HepG2 (cell line): ENCODE measurements at regions not wholly inside any gene's neighbourhood (a gene's known extent, or its start where the extent isn't known, plus 50 kb on each side); places are given as distances from the start of the nearest gene placed in this dataset.

Experiments used
- ATAC-seq: fragments of 200-7000 bp; cut with Tn5 transposase; 3 replicates; pipeline ENCODE4 v1.9.1; 2020; ENCODE audit warnings: mild to moderate bottlenecking, moderate library complexity
- BruUV-seq: library from RNA; stranded (reverse); fragments of 400-500 nt; replicated peaks from 2 replicates; lab custom pipeline; 2021; lab: Mats Ljungman, UMichigan
- CTCF ChIA-PET: fragments of 300-600 bp; formaldehyde crosslinking; extraction: SDS; loops from one replicate; lab custom pipeline; 2021; ENCODE audit warnings: low total read pairs, inconsistent platforms, low intra/inter-chr PET ratio; lab: Yijun Ruan, JAX
- POLR2A ChIA-PET: fragments of 350-600 bp; sonication (Branson Sonifier 250); formaldehyde crosslinking; loops from one replicate; lab custom pipeline; 2020; ENCODE audit warnings: antibody characterized with exemption, inconsistent platforms; lab: Yijun Ruan, JAX
- DNase-seq: peaks from one replicate; pipeline ENCODE4 v3.0.0-alpha.2; 2015; ENCODE audit warnings: low spot score
- FAIRE-seq: peaks from 3 replicates; lab custom pipeline; 2011; peaks lifted over from hg19 to GRCh38; lab: Jason Lieb, UNC
- H2AFZ ChIP-seq: one replicate; pipeline ENCODE4 v1.6.1; 2011; ENCODE audit warnings: low read length, inconsistent platforms
- H3K27ac ChIP-seq: fragments of 300-600 bp; 3 replicates; pipeline ENCODE4 v1.8.0; 2011; ENCODE audit warnings: mixed run types, mild to moderate bottlenecking, mixed read lengths, low read length, inconsistent platforms; ENCODE audit not compliant: insufficient read depth; ENCODE audit errors: extremely low read length
- H3K27me3 ChIP-seq, 2 experiments: fragments of 200-600 bp in 1 of 2; 2 replicates in 1 of 2; 3 replicates in 1 of 2; pipeline versions ENCODE4 v1.6.0 to v1.8.0; 2011; ENCODE audit warnings: low read length in 2 of 2, mild to moderate bottlenecking in 2 of 2, moderate library complexity in 2 of 2, inconsistent platforms in 1 of 2; ENCODE audit not compliant: insufficient read depth in 2 of 2, control insufficient read depth in 1 of 2
- H3K36me3 ChIP-seq, 2 experiments: fragments of 200-600 bp in 1 of 2; replicated peaks in 1 of 2; 2 replicates in 1 of 2; 3 replicates in 1 of 2; pipeline versions ENCODE4 v1.5.1 to v1.8.0; 2011; ENCODE audit warnings: low read length in 2 of 2, inconsistent platforms in 1 of 2; ENCODE audit not compliant: insufficient read depth in 2 of 2, control insufficient read depth in 1 of 2
- H3K4me1 ChIP-seq: 2 replicates; pipeline ENCODE4 v1.5.1; 2012; ENCODE audit warnings: low read length, inconsistent platforms; ENCODE audit not compliant: insufficient read depth
- H3K4me2 ChIP-seq: 2 replicates; pipeline ENCODE4 v1.6.0; 2011; ENCODE audit warnings: low read depth, low read length, inconsistent platforms
- H3K4me3 ChIP-seq, 3 experiments: fragments of 200-600 bp in 1 of 3; sonication (generic), shearing (Covaris generic) in 1 of 3; replicated peaks in 1 of 3; 2 replicates each; pipeline ENCODE4 v1.5.1; 2011 to 2016; ENCODE audit warnings: low read length in 3 of 3, inconsistent platforms in 2 of 3, low read depth in 2 of 3, mild to moderate bottlenecking in 2 of 3, control low read depth in 1 of 3, mixed read lengths in 1 of 3; ENCODE audit not compliant: insufficient read depth in 1 of 3
- H3K79me2 ChIP-seq: one replicate; pipeline ENCODE4 v1.6.1; 2011; ENCODE audit warnings: low read length, inconsistent platforms; ENCODE audit not compliant: insufficient read depth
- H3K9ac ChIP-seq: 2 replicates; pipeline ENCODE4 v1.6.0; 2011; ENCODE audit warnings: mild to moderate bottlenecking, low read depth, low read length, inconsistent platforms; ENCODE audit not compliant: insufficient read depth
- H3K9me3 ChIP-seq: 2 replicates; pipeline ENCODE4 v1.5.1; 2012; ENCODE audit warnings: mild to moderate bottlenecking, low read length
- H4K20me1 ChIP-seq: 2 replicates; pipeline ENCODE4 v1.6.0; 2011; ENCODE audit warnings: inconsistent platforms, mild to moderate bottlenecking, low read length, moderate library complexity; ENCODE audit not compliant: insufficient read depth
- AHDC1 ChIP-seq: sonication (generic); formaldehyde crosslinking; IDR thresholded peaks from 2 replicates; pipeline ENCODE4 v1.5.1; 2020; ENCODE audit warnings: mild to moderate bottlenecking, missing genetic modification reagents, borderline replicate concordance
- HDAC6 ChIP-seq: fragments of 200-600 bp; sonication (generic); IDR thresholded peaks from 2 replicates; pipeline ENCODE4 v1.7.0; 2017; ENCODE audit warnings: mild to moderate bottlenecking, antibody characterized with exemption, low read length, low read depth
- ISL2 ChIP-seq: sonication (generic); formaldehyde crosslinking; IDR thresholded peaks from 2 replicates; pipeline ENCODE4 v1.5.0; 2020; ENCODE audit warnings: missing genetic modification reagents
- KDM5B ChIP-seq: sonication (generic); formaldehyde crosslinking; IDR thresholded peaks from 2 replicates; pipeline ENCODE4 v1.4.0; 2020; ENCODE audit warnings: missing genetic modification reagents, mild to moderate bottlenecking, borderline replicate concordance
- SIX1 ChIP-seq: sonication (generic); formaldehyde crosslinking; IDR thresholded peaks from 2 replicates; pipeline ENCODE4 v1.4.0; 2020; ENCODE audit warnings: missing genetic modification reagents, borderline replicate concordance
- ZGPAT ChIP-seq: IDR thresholded peaks from 2 replicates; pipeline ENCODE4 v1.6.1; 2016; ENCODE audit warnings: mild to moderate bottlenecking
- ZNF264 ChIP-seq: sonication (generic); formaldehyde crosslinking; IDR thresholded peaks from 2 replicates; pipeline ENCODE4 v1.4.0; 2020; ENCODE audit warnings: missing genetic modification reagents
- ZNF784 ChIP-seq: sonication (generic); formaldehyde crosslinking; IDR thresholded peaks from 2 replicates; pipeline ENCODE4 v1.5.1; 2020; ENCODE audit warnings: missing genetic modification reagents, mild to moderate bottlenecking, borderline replicate concordance
- in situ Hi-C: cut with HindIII; loops from 2 replicates; pipeline ENCODE4 v1.10.0; 2017; ENCODE audit warnings: low pct_unique_long_range_greater_than_20kb; ENCODE audit not compliant: extremely low pct_ligation_motif_present
- intact Hi-C: fragments of 100-400 bp; cut with micrococcal nuclease; formaldehyde crosslinking; loops from one replicate; pipeline ENCODE4 v1.10.0; 2022; ENCODE audit not compliant: unreplicated experiment

- no peak for TF ChIP-seq HDAC6
- no peak for TF ChIP-seq ISL2 (CRISPR knock-in tag)
- TF ChIP-seq, all 625 proteins: peak for 0
Observed at GRCh38 chr10:56288403-56288802, 72.7 kb downstream of the ZWINT start (continued).

- DNase-seq = no peak
- TF ChIP-seq KDM5B (CRISPR knock-in tag) = no peak
- no peak for TF ChIP-seq AHDC1
- no peak for TF ChIP-seq SIX1 (CRISPR knock-in tag)
- TF ChIP-seq ZGPAT (CRISPR knock-in tag) = no peak
- no peak for TF ChIP-seq ZNF264 (CRISPR knock-in tag)
- TF ChIP-seq ZNF784 (CRISPR knock-in tag) = no peak
- Histone ChIP-seq H3K27ac (no peak overlapping the region), H3K9ac (no peak overlapping the region), H3K9me3 (no peaks in the 10 kb centered on the region), H4K20me1 (no peaks in the 10 kb centered on the region), H3K36me3 (no peaks in the 10 kb centered on the region), H3K4me2 (no peak overlapping the region), H3K79me2 (no peaks in the 10 kb centered on the region), H3K27me3 (no peaks in the 10 kb centered on the region), H2AFZ (no peak overlapping the region), H3K4me3 (no peak overlapping the region), H3K4me1 (no peaks in the 10 kb centered on the region)
- in situ Hi-C loops = no loop called here
- ChIA-PET POLR2A (no interaction called here), CTCF (no interaction called here)
- ATAC-seq = no peak
- FAIRE-seq = no peak
- no TSS peak for BruUV-seq
- intact Hi-C loops = no loop called here
Observed at GRCh38 chr10:56286096-56286495, 75.0 kb downstream of the ZWINT start.
